ENCODE measurements at regions not wholly inside any gene's neighbourhood (a gene's known extent, or its start where the extent isn't known, plus 50 kb on each side); places are given as distances from the start of the nearest gene placed in this dataset.

GRCh38 chr2:18454692-18455235, 105.7 kb downstream of the RDH14 start (continued):
- no peak for TF ChIP-seq ZBTB4 (CRISPR knock-in tag; IDR thresholded peaks at IDR 0.05)

GRCh38 chr2:18446715-18447114, 113.7 kb downstream of the RDH14 start:
- no peak overlapping the region for H3K27ac ChIP-seq (ENCODE audit: control insufficient read depth, insufficient read depth)
- ATAC-seq (no peak), FAIRE-seq (no peak), DNase-seq (ENCODE audit: low read depth, low spot score) (no peak)
- H3K9ac ChIP-seq (ENCODE audit: control insufficient read depth, insufficient read depth, low read length), result no peak overlapping the region
- ChIA-PET SMC1A (ENCODE audit: uncharacterized antibody, unreplicated experiment) (no interaction called here), CTCF (no interaction called here), RAD21 (ENCODE audit: unreplicated experiment) (no interaction called here), POLR2A (no interaction called here)
- H3K4me3 ChIP-seq, result no peak overlapping the region
- 0% methylated on average over 2 of the region's 2 CpGs for WGBS (ENCODE audit: insufficient coverage, insufficient replicate concordance, low lambda C conversion rate, missing lambda C conversion rate)
- no peaks in the 10 kb centered on the region for H3K36me3 ChIP-seq (ENCODE audit: control insufficient read depth in 2 of 2, insufficient read depth in 2 of 2, low read length in 1 of 2)
- no peak overlapping the region for H2AFZ ChIP-seq (ENCODE audit: control insufficient read depth, low read depth, low read length)
- no peaks in the 10 kb centered on the region; a peak in 2 of 4 replicates for H3K27me3 ChIP-seq (replicated peaks in 1 of 2; ENCODE audit: control insufficient read depth in 2 of 2, insufficient read depth in 2 of 2, low read length in 1 of 2)
- intact Hi-C loops (cut with micrococcal nuclease; ENCODE audit: unreplicated experiment) (no loop called here), in situ Hi-C loops (cut with MboI) (no loop called here)
- H4K20me1 ChIP-seq (ENCODE audit: control insufficient read depth, insufficient read depth), result no peaks in the 10 kb centered on the region
- no peak for TF ChIP-seq CBX5 (IDR thresholded peaks at IDR 0.05; ENCODE audit: low read depth)
- no peak for TF ChIP-seq SIN3A (IDR thresholded peaks at IDR 0.05; ENCODE audit: low read depth, low read length)
- TF ChIP-seq BHLHE40 (IDR thresholded peaks at IDR 0.05; ENCODE audit: borderline replicate concordance in 1 of 2, low read depth in 2 of 2, low read length in 1 of 2), result no peak
- no peak for TF ChIP-seq IRF4 (IDR thresholded peaks at IDR 0.05; ENCODE audit: low read depth, low read length)
- no peak for TF ChIP-seq POLR2AphosphoS2 (IDR thresholded peaks at IDR 0.05; ENCODE audit: low read depth, low read length)
- no peak for TF ChIP-seq BCLAF1 (IDR thresholded peaks at IDR 0.05)
- no peak for TF ChIP-seq POLR2AphosphoS5 (IDR thresholded peaks at IDR 0.05; ENCODE audit: low read length)
- TF ChIP-seq RFX5 (IDR thresholded peaks at IDR 0.05; ENCODE audit: low read depth, low read length), result no peak
- no peak for TF ChIP-seq CREB1 (IDR thresholded peaks at IDR 0.05; ENCODE audit: low read depth)
- H3K4me2 ChIP-seq (ENCODE audit: control insufficient read depth, insufficient read depth), result no peak overlapping the region
- no peaks in the 10 kb centered on the region for H3K79me2 ChIP-seq (ENCODE audit: control insufficient read depth, insufficient read depth, low read length)
- no TSS peak for BruUV-seq (replicated peaks)
- no peaks in the 10 kb centered on the region for H3K9me3 ChIP-seq (replicated peaks; ENCODE audit: control insufficient read depth, insufficient read depth, low read length)
- H3K4me1 ChIP-seq (ENCODE audit: control insufficient read depth, insufficient read depth, low read length), result no peaks in the 10 kb centered on the region
